ENCODE measurements at regions not wholly inside any gene's neighbourhood (a gene's known extent, or its start where the extent isn't known, plus 50 kb on each side); places are given as distances from the start of the nearest gene placed in this dataset.

DNA sequence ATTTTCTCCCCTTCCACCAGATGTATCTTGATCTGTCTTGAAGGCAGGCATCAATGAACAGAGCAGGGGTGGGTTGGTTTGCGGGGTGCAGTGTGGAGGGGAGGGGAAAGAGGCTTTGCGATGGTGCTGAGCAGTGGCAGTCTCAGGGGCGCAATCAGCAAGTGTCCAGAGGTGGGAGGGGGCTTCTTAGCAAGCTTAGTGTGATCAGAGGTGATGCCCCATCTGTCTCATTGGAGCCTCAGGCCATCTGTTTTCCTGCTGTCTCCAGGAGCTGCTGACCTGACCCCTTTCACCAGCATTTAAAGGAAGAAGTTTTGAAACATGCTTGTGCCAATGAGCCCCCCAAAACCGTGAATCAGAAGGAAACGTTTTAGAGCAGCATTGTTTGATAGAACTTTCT is 187.7 kb upstream of the LHX5 start:
- TF ChIP-seq, protein P1, sequence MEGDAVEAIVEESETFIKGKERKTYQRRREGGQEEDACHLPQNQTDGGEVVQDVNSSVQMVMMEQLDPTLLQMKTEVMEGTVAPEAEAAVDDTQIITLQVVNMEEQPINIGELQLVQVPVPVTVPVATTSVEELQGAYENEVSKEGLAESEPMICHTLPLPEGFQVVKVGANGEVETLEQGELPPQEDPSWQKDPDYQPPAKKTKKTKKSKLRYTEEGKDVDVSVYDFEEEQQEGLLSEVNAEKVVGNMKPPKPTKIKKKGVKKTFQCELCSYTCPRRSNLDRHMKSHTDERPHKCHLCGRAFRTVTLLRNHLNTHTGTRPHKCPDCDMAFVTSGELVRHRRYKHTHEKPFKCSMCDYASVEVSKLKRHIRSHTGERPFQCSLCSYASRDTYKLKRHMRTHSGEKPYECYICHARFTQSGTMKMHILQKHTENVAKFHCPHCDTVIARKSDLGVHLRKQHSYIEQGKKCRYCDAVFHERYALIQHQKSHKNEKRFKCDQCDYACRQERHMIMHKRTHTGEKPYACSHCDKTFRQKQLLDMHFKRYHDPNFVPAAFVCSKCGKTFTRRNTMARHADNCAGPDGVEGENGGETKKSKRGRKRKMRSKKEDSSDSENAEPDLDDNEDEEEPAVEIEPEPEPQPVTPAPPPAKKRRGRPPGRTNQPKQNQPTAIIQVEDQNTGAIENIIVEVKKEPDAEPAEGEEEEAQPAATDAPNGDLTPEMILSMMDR (IDR thresholded peaks at IDR 0.05; ENCODE audit: insufficient read depth, low read depth, low read length, missing control alignments) = no peak
- no peak for DNase-seq (ENCODE audit: low read depth)
- no peak overlapping the region for H3K4me3 ChIP-seq (ENCODE audit: low read depth, low read length)

GRCh38 chr12:113659015-113659414 is 187.3 kb upstream of the LHX5 start:
- TF ChIP-seq, protein P1 (IDR thresholded peaks at IDR 0.05; ENCODE audit: insufficient read depth, low read depth, low read length, missing control alignments) = no peak
- H3K4me3 ChIP-seq (ENCODE audit: low read depth, low read length) = no peak overlapping the region
- no peak for DNase-seq (ENCODE audit: low read depth)

- H3K4me3 ChIP-seq (ENCODE audit: low read depth, low read length) = no peak overlapping the region
- DNase-seq (ENCODE audit: low read depth) = no peak
- TF ChIP-seq, protein P1 (IDR thresholded peaks at IDR 0.05; ENCODE audit: insufficient read depth, low read depth, low read length, missing control alignments) = no peak
Measured at GRCh38 chr12:113658006-113658655, 186.5 kb upstream of the LHX5 start.

DNA sequence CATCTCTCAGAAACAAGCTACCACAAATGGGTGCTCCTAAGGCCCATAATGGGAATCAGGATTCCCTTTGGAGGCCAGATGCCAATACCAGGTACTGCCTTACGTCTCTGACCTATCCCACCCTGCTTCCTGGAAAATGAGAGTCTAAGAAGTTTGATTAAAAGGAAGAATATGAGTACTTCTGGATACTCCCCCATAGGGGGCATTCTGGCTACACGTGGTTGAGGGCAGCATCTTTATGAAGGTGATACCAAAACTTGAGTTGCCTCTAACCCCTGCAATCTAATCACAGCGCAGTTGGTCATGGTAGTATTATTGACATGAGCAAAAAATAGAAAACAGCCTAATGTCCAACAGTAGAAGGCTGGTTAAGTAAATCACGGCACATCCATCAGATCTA is 184.2 kb upstream of the LHX5 start:
- H3K4me3 ChIP-seq (ENCODE audit: low read depth, low read length) = no peak overlapping the region
- DNase-seq (ENCODE audit: low read depth) = no peak
- TF ChIP-seq, protein P1 (IDR thresholded peaks at IDR 0.05; ENCODE audit: insufficient read depth, low read depth, low read length, missing control alignments) = no peak

- DNase-seq (ENCODE audit: low read depth) = no peak
- TF ChIP-seq, protein P1 (IDR thresholded peaks at IDR 0.05; ENCODE audit: insufficient read depth, low read depth, low read length, missing control alignments) = no peak
- no peak overlapping the region for H3K4me3 ChIP-seq (ENCODE audit: low read depth, low read length)
Measured at GRCh38 chr12:113655479-113655878, 183.8 kb upstream of the LHX5 start.

DNA sequence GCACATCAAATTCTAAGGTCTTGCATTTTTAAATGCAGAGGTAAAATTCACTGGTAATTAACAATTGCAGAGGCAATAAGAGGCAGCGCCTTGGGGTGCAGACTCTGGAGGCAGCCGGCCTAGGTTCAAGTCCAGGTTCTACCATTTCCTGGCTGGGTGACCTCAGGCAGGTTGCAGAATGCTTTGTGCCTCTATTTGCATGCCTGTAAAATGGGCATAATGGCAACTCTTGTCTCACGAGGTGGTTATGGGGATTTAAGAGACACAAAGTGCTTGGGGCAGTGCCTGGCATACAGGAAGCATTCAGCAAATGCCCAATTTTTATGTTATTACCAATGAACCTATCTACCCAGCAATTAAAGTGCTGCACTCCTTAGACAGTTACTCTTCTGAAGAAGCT is 180.0 kb upstream of the LHX5 start:
- TF ChIP-seq, protein P1 (IDR thresholded peaks at IDR 0.05; ENCODE audit: insufficient read depth, low read depth, low read length, missing control alignments) = no peak
- no peak for DNase-seq (ENCODE audit: low read depth)
- H3K4me3 ChIP-seq (ENCODE audit: low read depth, low read length) = no peak overlapping the region

DNA sequence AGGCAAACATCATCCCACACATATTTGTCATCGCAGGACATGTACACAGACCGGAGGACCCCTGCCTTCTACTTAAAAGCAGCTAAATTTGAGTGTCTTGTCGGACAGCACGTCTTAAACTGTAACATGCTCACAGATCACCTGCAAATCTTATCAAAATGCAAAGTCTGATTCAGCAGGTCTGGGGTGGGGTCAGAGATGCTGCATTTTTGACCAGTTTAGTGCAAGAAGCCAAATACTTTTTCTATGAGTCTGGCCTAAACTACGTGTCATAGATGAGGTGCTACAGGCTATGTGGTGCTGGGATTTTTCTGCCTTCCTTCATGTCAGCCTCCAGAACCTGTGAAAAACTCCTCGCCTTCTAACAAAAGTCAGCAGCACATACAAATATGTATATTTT is 178.8 kb upstream of the LHX5 start:
- no peak overlapping the region for H3K4me3 ChIP-seq (ENCODE audit: low read depth, low read length)
- TF ChIP-seq, protein P1 (IDR thresholded peaks at IDR 0.05; ENCODE audit: insufficient read depth, low read depth, low read length, missing control alignments) = no peak
- DNase-seq (ENCODE audit: low read depth) = no peak

Measured in GM12865 (cell line).